ELF-1 (cell line): ENCODE measurements at regions not wholly inside any gene's neighbourhood (a gene's known extent, or its start where the extent isn't known, plus 50 kb on each side); places are given as distances from the start of the nearest gene placed in this dataset.

Source experiments
- DNase-seq: peaks from one replicate; pipeline ENCODE4 v3.0.0-alpha.2; 2016; ENCODE audit warnings: low read depth, low spot score

GRCh38 chr1:56417646-56418045, 161.7 kb downstream of the PLPP3 start:
- DNase-seq: no peak

- DNase-seq: no peak
Measured at GRCh38 chr1:56416495-56416894, 162.9 kb downstream of the PLPP3 start.

GRCh38 chr1:56415720-56416119, 163.6 kb downstream of the PLPP3 start:
- DNase-seq: no peak

DNA sequence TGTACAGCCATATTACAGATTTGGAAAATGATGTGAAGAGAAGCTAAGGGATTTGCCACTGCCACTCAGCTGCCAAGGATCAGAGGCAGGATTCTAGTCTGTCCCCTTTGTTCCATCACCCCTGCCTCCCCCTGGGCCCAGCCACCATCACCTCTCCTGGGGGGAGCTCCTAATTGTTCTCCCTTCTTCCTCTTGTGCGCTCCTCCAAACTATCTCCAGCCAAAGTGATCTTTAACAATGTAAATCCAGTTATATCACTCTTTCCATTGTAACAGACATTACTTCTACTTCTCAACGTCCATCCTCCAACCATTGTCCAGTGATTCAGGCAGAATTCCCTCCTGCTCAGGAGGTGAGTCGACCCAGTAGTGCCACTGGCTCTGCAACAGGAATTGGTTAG, 164.1 kb downstream of the PLPP3 start:
- DNase-seq: no peak

- no peak for DNase-seq
Measured at GRCh38 chr1:56414728-56415224, 164.6 kb downstream of the PLPP3 start.

DNA sequence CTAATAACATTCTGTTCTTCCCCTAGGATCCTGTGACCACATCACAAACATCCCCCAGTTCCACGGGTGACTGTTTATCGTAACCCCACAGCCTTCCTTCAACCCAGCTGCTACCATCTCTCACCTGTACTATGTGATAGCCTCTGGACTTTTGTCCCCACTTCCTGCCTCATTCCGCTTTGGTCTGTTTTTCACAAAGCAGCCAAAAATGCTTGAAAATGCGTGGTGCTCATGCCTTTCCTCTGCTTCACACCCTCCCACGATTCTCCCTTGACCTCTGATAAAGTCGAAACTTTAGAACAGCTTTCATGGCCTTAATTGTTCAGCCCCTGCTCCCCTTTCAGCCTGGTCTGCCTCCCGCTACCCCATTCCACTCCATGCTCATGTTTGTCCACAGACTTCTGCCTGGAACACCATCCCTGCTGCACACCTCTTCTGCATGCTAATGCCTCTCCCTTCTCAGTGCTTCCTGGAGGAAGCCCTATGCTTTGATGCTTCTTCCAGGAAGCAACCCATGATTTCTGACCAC, 165.6 kb downstream of the PLPP3 start:
- no peak for DNase-seq

DNA sequence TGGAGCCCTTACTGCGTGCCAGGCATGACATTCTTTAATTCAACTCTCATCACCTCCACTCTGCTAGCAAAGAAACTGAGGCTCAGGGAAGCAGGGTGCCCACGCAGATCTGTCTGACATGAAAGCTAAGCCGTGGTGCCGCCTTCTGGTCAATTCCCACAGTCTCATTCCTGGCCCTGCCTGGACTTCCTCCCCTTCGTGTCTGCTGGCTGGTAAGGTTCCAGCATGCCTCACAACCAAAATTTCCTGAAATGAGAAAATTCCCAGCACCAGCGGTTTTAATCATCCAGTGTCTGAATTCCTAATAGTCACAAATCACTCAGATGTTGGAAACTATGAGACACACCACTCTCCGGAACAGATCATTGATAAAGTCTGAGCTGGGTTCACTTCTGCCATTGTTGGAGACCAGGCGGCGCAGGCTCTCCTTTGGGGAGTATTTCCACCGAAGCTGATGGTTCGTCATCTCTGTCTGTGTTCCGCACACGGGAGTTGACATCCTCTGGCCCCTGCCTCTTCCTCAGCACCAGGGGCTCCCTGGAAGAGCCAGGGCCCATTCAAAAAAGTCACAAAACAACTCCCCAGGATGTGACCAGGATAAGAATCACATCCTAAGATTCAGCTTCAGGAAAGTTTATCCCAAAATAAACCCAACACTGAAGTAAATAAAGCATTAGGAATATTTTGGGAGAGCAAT, 167.7 kb downstream of the PLPP3 start:
- no peak for DNase-seq

DNA sequence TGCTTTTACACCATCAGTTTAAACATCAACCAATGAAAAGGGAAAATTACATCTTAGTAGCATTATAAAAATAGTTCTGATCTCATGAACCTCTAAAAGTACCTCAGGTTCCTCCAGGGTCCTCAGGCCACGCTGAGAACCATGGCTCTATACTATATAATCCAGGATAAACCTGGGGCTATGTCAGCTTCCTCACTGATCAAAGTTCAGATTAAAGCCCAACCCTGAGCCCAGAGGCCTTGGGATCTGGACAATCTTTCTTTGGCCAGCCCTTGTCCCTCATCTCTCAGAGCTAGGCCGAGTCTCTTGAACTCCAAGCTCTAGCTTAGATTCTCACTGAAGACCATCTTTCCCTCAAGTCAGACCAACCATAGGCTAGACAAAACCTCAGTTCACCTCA, 168.3 kb downstream of the PLPP3 start:
- no peak for DNase-seq

DNA sequence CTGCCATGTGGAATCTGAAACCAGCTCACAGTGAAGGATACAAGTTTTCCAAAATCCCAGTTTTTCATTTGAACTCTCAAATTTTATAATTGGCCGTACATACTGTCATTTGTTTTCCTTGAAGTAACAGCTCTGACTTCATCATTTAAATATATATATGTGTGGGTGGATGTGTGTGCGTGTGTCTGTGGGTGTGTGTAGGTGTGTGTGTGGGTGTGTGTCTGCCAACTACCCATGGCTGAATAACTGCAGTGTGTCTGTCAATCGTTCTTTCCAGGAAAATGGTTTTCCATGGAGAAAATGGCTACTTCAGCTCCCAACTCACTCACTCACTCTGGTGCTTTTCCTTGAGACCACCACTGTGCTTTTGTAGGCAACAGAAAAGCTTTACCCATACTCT, 169.0 kb downstream of the PLPP3 start:
- DNase-seq: no peak

DNA sequence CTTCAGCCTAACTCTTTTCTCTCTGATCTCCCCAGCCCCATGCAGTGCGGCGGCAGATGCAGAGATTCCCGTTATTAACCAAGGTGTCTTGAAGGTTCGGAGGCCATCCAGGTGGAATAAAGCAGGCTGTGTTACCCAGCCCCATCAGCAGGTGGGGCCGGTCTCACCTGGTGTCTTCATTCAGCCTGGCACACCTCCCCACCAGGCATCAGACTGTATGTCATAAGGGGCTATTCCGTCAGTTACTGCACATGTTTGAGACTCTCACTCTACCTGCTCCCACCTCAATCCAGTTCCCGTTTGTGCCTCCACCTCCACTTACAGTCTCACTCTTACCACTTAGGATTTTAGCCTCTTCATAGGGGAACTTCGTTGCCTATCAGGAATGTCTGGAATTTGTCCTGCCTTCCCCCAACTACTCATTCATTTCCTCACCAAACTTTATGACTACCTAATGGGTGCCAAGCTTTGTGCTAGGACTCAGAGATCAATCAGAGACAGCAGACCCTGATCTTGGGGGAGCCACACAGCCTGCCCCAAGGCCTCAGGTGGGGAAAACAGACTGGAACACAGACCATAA, 170.2 kb downstream of the PLPP3 start:
- peak; percentile 76 for DNase-seq

DNA sequence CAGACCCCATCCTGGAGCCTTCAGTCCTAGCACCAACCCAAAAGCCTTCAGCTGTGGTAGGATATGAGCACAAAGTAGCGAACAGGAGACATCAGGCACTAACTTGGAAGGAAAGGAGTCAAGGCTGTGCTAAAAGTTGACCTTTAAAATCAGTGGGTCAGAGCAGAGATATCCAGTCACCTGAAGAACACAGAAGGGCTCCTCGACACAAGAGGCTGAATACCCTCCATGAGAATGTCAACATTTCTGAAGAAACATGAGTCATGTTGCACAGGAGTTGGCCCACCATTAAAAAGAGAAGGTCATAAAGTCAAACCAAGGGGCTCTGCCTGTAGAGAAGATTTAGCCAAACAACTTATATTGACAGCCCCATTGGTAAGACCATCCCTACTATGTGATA, 172.5 kb downstream of the PLPP3 start:
- no peak for DNase-seq

DNA sequence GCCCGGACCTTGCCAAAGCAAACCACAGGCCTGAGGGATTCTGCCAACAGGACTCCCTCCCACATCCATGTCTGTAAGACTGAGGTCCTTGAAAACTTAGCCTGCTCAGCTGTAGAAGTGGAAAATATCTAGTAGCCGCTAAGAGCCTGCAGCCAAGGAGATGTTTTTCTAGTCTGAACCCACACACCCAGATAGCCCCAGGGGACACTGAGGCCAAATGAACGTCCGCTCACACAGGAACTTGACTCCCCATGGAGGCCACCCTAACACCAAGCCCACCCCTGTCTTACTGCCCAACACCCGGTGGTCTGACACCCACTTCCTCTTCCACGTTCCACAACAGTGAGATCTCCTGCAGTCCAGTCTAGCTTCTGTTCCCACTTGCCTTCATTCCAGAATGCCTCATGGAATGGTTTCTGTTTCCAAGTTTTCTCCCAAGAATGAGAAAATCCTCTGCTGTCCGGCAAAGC, 174.8 kb downstream of the PLPP3 start:
- DNase-seq: no peak

GRCh38 chr1:56404066-56404465, 175.3 kb downstream of the PLPP3 start:
- DNase-seq: no peak

DNA sequence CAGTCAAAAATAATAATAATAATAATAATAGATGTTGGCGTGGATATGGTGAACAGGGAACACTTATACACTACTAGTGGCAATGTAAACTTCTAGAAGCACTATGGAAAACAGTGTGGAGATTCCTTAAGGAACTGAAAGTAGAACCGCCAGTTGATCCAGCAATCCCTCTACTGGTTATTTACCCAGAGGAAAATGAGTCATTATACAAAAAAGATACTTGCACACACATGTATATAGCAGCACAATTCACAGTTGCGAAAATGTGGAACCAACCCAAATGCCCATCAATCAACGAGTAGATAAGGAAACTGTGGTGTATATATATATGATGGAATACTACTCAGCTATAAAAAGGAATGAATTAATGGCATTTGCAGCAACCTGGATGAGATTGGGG, 176.0 kb downstream of the PLPP3 start:
- DNase-seq: no peak

- no peak for DNase-seq
Measured at GRCh38 chr1:56401191-56401590, 178.2 kb downstream of the PLPP3 start.

DNA sequence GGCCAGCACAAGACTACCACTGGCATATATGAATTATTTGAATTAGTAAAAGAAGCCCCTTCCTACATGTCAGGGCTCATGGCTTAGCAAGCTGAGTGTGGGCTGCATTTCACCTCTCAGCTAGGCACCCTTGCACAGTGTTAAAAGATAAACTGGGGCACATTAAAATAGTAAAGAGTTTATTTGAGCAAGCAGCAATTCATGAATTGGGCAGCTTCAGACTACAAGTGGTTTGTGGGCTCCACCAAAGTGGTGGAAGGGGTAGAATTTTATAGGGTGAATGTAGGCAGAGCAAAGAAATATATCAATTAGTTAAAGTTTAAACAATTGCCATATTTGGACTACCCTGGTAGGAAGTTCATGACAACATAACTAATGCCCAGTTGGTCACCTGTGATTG, 178.8 kb downstream of the PLPP3 start:
- DNase-seq: no peak

GRCh38 chr1:56399795-56400194, 179.6 kb downstream of the PLPP3 start:
- no peak for DNase-seq

DNA sequence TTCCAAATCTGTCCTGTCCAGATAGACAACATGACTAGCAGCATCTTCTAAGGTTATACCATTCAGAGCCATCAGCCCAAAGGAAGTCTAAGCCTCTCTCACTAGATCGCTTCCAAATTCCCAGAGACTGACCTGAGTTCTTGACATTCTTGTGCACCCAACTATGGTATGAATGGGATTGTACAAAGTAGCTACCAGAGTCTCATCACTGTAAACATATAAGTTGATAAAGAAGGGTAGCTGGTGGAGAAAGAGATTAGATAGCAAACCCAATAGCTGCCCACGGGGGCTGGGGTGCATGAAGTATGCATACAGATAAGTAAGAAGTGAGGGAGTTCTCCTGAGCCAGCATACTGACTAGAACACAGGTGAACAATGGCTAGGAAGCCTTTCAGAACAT, 180.0 kb downstream of the PLPP3 start:
- no peak for DNase-seq

GRCh38 chr1:56397811-56398231, 181.5 kb downstream of the PLPP3 start:
- no peak for DNase-seq

GRCh38 chr1:56397409-56397808, 182.0 kb downstream of the PLPP3 start:
- DNase-seq: no peak

DNA sequence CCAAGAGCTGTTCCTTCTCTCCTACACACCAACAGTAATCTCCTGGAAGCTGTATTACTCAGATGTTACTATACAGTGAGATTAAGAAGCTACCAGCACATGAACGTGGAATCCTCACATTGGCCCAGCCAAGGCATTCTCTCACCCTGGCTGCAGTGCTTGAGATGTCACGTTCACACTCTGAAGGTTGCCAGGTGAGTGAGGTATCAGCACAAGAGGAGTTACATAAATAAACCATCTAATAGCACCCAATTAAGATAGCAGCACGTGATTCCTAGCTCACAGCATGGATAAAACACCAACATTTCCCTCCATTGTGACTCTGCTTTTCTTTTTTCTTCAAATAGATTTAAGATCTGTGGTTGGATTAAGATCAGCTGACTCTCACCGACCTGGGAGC, 182.8 kb downstream of the PLPP3 start:
- DNase-seq: no peak

- no peak for DNase-seq
Measured at GRCh38 chr1:56395776-56396175, 183.6 kb downstream of the PLPP3 start.

GRCh38 chr1:56394298-56394697, 185.1 kb downstream of the PLPP3 start:
- DNase-seq: no peak
